B cell (primary cell): ENCODE measurements at regions not wholly inside any gene's neighbourhood (a gene's known extent, or its start where the extent isn't known, plus 50 kb on each side); places are given as distances from the start of the nearest gene placed in this dataset.

Experiments used
- ATAC-seq: fragments of 200-7000 bp; cut with Tn5 transposase; one replicate; pipeline ENCODE4 v1.10.0; 2021; ENCODE audit warnings: low read depth, mild to moderate bottlenecking, moderate number of reproducible peaks, moderate library complexity
- CTCF ChIA-PET: fragments of 350-600 bp; sonication (Branson Sonifier 250); formaldehyde crosslinking; loops from one replicate; lab custom pipeline; 2021; ENCODE audit warnings: antibody characterized with exemption, inconsistent platforms; lab: Charles Lee
- POLR2A ChIA-PET: fragments of 350-600 bp; sonication (Branson Sonifier 250); formaldehyde crosslinking; loops from one replicate; lab custom pipeline; 2021; ENCODE audit warnings: antibody characterized with exemption; lab: Charles Lee
- DNase-seq: peaks from one replicate; pipeline ENCODE4 v3.0.0; 2013
- H2AFZ ChIP-seq: 2 replicates; pipeline ENCODE4 v1.6.1; 2012; ENCODE audit warnings: mild to moderate bottlenecking, low read depth, low read length; ENCODE audit not compliant: insufficient read depth, poor library complexity, severe bottlenecking
- H3K27ac ChIP-seq, 2 donors: 1 replicate in 1 of 2; 2 replicates in 1 of 2; pipeline ENCODE4 v1.5.1; 2012 to 2013; ENCODE audit warnings: low read length in 2 of 2, mild to moderate bottlenecking in 2 of 2, moderate library complexity in 1 of 2
- H3K27me3 ChIP-seq, 4 experiments: fragments of 200-600 bp in 1 of 4; sonication (generic) in 1 of 4; replicated peaks in 1 of 4; 1 replicate in 2 of 4; 2 replicates in 2 of 4; pipeline versions ENCODE4 v1.6.1 to v1.7.0; 2013 to 2016; ENCODE audit warnings: low read length in 3 of 4, mild to moderate bottlenecking in 2 of 4, mixed read lengths in 1 of 4, moderate library complexity in 1 of 4; ENCODE audit not compliant: insufficient read depth in 4 of 4, control insufficient read depth in 3 of 4; ENCODE audit errors: control extremely low read depth in 1 of 4
- H3K36me3 ChIP-seq, 2 experiments: replicated peaks in 1 of 2; 1 replicate in 1 of 2; 2 replicates in 1 of 2; pipeline versions ENCODE4 v1.6.1 to v1.7.1; 2013; ENCODE audit warnings: low read length in 1 of 2; ENCODE audit not compliant: insufficient read depth in 2 of 2, control insufficient read depth in 1 of 2; ENCODE audit errors: control extremely low read depth in 1 of 2, extremely low read depth in 1 of 2
- H3K4me1 ChIP-seq, 2 donors: fragments of 200-600 bp in 1 of 2; sonication (generic) in 1 of 2; 1 replicate in 1 of 2; 2 replicates in 1 of 2; pipeline versions ENCODE4 v1.5.1 to v1.6.1; 2013 to 2017; ENCODE audit warnings: low read length in 2 of 2; ENCODE audit not compliant: control insufficient read depth in 2 of 2, insufficient read depth in 2 of 2
- H3K4me2 ChIP-seq: replicated peaks from 2 replicates; pipeline ENCODE3; 2012; ENCODE audit warnings: mild to moderate bottlenecking, low read depth, low read length; ENCODE audit not compliant: poor library complexity, severe bottlenecking
- H3K4me3 ChIP-seq, 5 experiments: fragments of 200-600 bp in 1 of 5; sonication (generic) in 1 of 5; 1 replicate in 3 of 5; 2 replicates in 2 of 5; pipeline versions ENCODE4 v1.5.1 to v1.7.0; 2011 to 2016; ENCODE audit warnings: low read length in 4 of 5, mild to moderate bottlenecking in 4 of 5, low read depth in 2 of 5, control low read depth in 1 of 5, moderate library complexity in 1 of 5; ENCODE audit not compliant: insufficient read depth in 1 of 5; ENCODE audit errors: control extremely low read depth in 1 of 5, extremely low read depth in 1 of 5
- H3K79me2 ChIP-seq: fragments of 200-600 bp; sonication (generic); one replicate; pipeline ENCODE4 v1.6.0; 2016; ENCODE audit warnings: low read length; ENCODE audit not compliant: control insufficient read depth, insufficient read depth
- H3K9ac ChIP-seq: fragments of 200-600 bp; sonication (generic); 2 replicates; pipeline ENCODE4 v1.6.1; 2017; ENCODE audit warnings: mild to moderate bottlenecking, low read length, moderate library complexity
- H3K9me3 ChIP-seq, 3 donors: one replicate each; pipeline versions ENCODE4 v1.6.1 to v1.7.1; 2013; ENCODE audit warnings: low read length in 2 of 3; ENCODE audit not compliant: control insufficient read depth in 2 of 3, insufficient read depth in 1 of 3; ENCODE audit errors: control extremely low read depth in 1 of 3
- H4K20me1 ChIP-seq: 2 replicates; pipeline ENCODE4 v1.6.0; 2012; ENCODE audit warnings: mild to moderate bottlenecking, low read length; ENCODE audit not compliant: insufficient read depth, control insufficient read depth, poor library complexity, severe bottlenecking
- H3K27ac Mint-ChIP-seq: one replicate; pipeline ENCODE4 v1.8.0; 2021; ENCODE audit warnings: mixed read lengths
- H3K27me3 Mint-ChIP-seq: one replicate; pipeline ENCODE4 v1.8.0; 2021; ENCODE audit warnings: mixed read lengths
- H3K4me1 Mint-ChIP-seq: one replicate; pipeline ENCODE4 v1.8.0; 2021; ENCODE audit warnings: mixed read lengths
- H3K4me3 Mint-ChIP-seq: one replicate; pipeline ENCODE4 v1.8.0; 2021; ENCODE audit warnings: mixed read lengths
- H3K9me3 Mint-ChIP-seq: one replicate; pipeline ENCODE4 v1.8.0; 2022; ENCODE audit warnings: mixed read lengths; ENCODE audit not compliant: insufficient read depth
- EZH2 ChIP-seq: IDR thresholded peaks from 2 replicates; pipeline ENCODE4 v1.6.1; 2012; ENCODE audit warnings: borderline replicate concordance, low read depth, mild to moderate bottlenecking, moderate library complexity, low read length; ENCODE audit not compliant: insufficient read depth, poor library complexity, severe bottlenecking
- WGBS: methylation state at CpG from one replicate; pipeline ENCODE4 v1.1.5; 2013; ENCODE audit warnings: missing lambda C conversion rate; ENCODE audit not compliant: insufficient coverage; 5-methylcytosine and 5-hydroxymethylcytosine counted together
- intact Hi-C: fragments of 100-400 bp; cut with micrococcal nuclease; formaldehyde crosslinking; loops from one replicate; pipeline ENCODE4 v1.10.0; 2022
- TF ChIP-seq, protein P1 (sequence below): fragments of 200-600 bp; IDR thresholded peaks from one replicate; pipeline ENCODE4 v1.8.0; 2022; ENCODE audit warnings: antibody characterized with exemption, mild to moderate bottlenecking

DNA sequence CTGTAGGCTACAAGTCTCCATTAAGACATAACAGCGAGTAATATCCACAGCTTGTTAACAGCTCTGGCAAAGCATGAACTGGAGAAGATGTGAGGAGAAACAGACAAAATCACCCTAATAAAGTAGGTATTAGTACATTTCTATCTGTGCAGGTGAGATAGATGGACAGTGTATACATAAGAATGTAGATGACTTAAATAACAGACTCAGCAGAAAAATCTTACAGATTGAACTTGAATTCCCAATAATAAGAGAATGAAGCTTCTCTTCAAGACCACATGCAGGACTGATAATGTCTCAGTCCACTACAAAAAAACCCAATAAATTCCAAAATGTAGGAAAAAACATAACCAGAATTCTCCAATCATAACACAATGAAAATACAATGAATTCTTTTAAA lies 153.0 kb downstream of the IRX2 start:
- WGBS: no CpG with 5 or more reads among the region's 1 CpG
- Mint-ChIP-seq H3K27me3 (no peaks in the 10 kb centered on the region), H3K4me3 (no peak overlapping the region), H3K27ac (no peak overlapping the region), H3K9me3 (peaks cover 2% of the 10 kb centered on the region), H3K4me1 (no peaks in the 10 kb centered on the region)
- intact Hi-C loops: no loop called here
- POLR2A ChIA-PET: no interaction called here
- no peak overlapping the region for H2AFZ ChIP-seq
- no peak overlapping the region for H3K27ac ChIP-seq
- no peaks in the 10 kb centered on the region for H4K20me1 ChIP-seq
- CTCF ChIA-PET: no interaction called here
- H3K4me3 ChIP-seq: no peak overlapping the region
- H3K9ac ChIP-seq: no peak overlapping the region
- no peaks in the 10 kb centered on the region for H3K36me3 ChIP-seq
- no peaks in the 10 kb centered on the region for H3K27me3 ChIP-seq
- peaks cover 0 to 7% (median 0%) of the 10 kb centered on the region in 3 donors for H3K9me3 ChIP-seq
- no peak for TF ChIP-seq EZH2
- H3K4me1 ChIP-seq: no peaks in the 10 kb centered on the region
- no peaks in the 10 kb centered on the region for H3K79me2 ChIP-seq
- no peak overlapping the region for H3K4me2 ChIP-seq
- DNase-seq (no peak), ATAC-seq (no peak)

DNA sequence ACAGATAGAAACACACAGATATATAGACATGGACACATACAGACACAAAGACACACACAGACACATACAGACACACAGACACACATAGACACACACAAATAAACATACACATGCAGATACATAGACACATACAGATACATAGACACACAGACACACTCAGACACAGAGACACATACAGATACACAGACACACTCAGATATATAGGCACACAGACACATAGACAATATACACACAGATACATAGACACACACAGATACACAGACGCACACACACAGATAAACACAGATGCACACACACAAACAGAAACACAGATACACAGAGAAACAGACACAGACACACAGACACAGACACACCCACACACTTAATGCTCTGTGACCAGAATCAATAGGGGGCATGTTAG lies 156.8 kb downstream of the IRX2 start:
- Mint-ChIP-seq H3K9me3 (no peaks in the 10 kb centered on the region), H3K4me1 (no peaks in the 10 kb centered on the region), H3K4me3 (no peak overlapping the region), H3K27me3 (no peaks in the 10 kb centered on the region), H3K27ac (no peak overlapping the region)
- intact Hi-C loops: no loop called here
- TF ChIP-seq EZH2: no peak
- TF ChIP-seq, protein P1, sequence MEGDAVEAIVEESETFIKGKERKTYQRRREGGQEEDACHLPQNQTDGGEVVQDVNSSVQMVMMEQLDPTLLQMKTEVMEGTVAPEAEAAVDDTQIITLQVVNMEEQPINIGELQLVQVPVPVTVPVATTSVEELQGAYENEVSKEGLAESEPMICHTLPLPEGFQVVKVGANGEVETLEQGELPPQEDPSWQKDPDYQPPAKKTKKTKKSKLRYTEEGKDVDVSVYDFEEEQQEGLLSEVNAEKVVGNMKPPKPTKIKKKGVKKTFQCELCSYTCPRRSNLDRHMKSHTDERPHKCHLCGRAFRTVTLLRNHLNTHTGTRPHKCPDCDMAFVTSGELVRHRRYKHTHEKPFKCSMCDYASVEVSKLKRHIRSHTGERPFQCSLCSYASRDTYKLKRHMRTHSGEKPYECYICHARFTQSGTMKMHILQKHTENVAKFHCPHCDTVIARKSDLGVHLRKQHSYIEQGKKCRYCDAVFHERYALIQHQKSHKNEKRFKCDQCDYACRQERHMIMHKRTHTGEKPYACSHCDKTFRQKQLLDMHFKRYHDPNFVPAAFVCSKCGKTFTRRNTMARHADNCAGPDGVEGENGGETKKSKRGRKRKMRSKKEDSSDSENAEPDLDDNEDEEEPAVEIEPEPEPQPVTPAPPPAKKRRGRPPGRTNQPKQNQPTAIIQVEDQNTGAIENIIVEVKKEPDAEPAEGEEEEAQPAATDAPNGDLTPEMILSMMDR: no peak
- H3K27me3 ChIP-seq: no peaks in the 10 kb centered on the region
- no peak overlapping the region for H3K4me2 ChIP-seq
- H3K79me2 ChIP-seq: no peaks in the 10 kb centered on the region
- no peaks in the 10 kb centered on the region for H3K36me3 ChIP-seq
- ChIA-PET CTCF (no interaction called here), POLR2A (no interaction called here)
- H3K4me3 ChIP-seq: no peak overlapping the region
- H3K27ac ChIP-seq: no peak overlapping the region
- H3K9ac ChIP-seq: no peak overlapping the region
- DNase-seq (no peak), ATAC-seq (no peak)
- no peak overlapping the region for H2AFZ ChIP-seq
- H4K20me1 ChIP-seq: no peaks in the 10 kb centered on the region
- peaks cover 0 to 20% (median 0%) of the 10 kb centered on the region in 3 donors for H3K9me3 ChIP-seq
- WGBS: 100% methylated on average over 1 of the region's 1 CpG
- H3K4me1 ChIP-seq: no peaks in the 10 kb centered on the region
